ENCODE measurements at regions not wholly inside any gene's neighbourhood (a gene's known extent, or its start where the extent isn't known, plus 50 kb on each side); places are given as distances from the start of the nearest gene placed in this dataset.

- TF ChIP-seq CTCF (IDR thresholded peaks at IDR 0.05) (no peak), POLR2A (IDR thresholded peaks at IDR 0.05; ENCODE audit: low read depth) (no peak)
These were observed 902.7 kb upstream of the EPHA5 start for GRCh38 chr4:66572949-66573348.

All from esophagus muscularis mucosa (tissue), 3 donors.